D721Med (cell line): ENCODE measurements at regions not wholly inside any gene's neighbourhood (a gene's known extent, or its start where the extent isn't known, plus 50 kb on each side); places are given as distances from the start of the nearest gene placed in this dataset.

Experiments used
- DNase-seq: peaks from one replicate; pipeline ENCODE4 v3.0.0; 2011; ENCODE audit warnings: low spot score; ENCODE audit not compliant: insufficient read length
- FAIRE-seq: peaks from 2 replicates; lab custom pipeline; 2011; peaks lifted over from hg19 to GRCh38; lab: Jason Lieb, UNC
- TF ChIP-seq, protein P1 (sequence below): IDR thresholded peaks from 2 replicates; pipeline ENCODE4 v1.5.1; 2012; ENCODE audit warnings: mild to moderate bottlenecking, control low read depth; ENCODE audit not compliant: insufficient read depth; ENCODE audit errors: missing control alignments

DNA sequence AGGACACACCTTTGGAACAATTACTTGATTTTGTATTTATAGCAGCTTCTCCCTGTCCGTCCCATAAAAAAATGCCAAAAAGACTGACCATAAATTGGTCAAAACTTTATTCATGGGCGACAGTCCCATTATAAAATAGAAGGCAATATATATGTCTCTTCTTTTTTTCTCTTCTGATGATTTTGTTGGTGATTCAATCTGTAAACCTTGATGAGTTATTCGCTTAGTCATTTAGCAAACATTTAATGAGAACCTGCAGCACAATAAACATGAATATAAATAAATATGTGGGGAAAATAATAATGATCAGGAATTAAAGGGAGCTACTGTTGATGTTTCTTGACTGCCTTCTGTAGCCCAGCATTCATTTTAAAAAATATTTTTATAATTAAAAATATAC lies 356.4 kb upstream of the ACTBL2 start:
- TF ChIP-seq, protein P1, sequence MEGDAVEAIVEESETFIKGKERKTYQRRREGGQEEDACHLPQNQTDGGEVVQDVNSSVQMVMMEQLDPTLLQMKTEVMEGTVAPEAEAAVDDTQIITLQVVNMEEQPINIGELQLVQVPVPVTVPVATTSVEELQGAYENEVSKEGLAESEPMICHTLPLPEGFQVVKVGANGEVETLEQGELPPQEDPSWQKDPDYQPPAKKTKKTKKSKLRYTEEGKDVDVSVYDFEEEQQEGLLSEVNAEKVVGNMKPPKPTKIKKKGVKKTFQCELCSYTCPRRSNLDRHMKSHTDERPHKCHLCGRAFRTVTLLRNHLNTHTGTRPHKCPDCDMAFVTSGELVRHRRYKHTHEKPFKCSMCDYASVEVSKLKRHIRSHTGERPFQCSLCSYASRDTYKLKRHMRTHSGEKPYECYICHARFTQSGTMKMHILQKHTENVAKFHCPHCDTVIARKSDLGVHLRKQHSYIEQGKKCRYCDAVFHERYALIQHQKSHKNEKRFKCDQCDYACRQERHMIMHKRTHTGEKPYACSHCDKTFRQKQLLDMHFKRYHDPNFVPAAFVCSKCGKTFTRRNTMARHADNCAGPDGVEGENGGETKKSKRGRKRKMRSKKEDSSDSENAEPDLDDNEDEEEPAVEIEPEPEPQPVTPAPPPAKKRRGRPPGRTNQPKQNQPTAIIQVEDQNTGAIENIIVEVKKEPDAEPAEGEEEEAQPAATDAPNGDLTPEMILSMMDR: no peak
- no peak for DNase-seq
- FAIRE-seq: no peak

DNA sequence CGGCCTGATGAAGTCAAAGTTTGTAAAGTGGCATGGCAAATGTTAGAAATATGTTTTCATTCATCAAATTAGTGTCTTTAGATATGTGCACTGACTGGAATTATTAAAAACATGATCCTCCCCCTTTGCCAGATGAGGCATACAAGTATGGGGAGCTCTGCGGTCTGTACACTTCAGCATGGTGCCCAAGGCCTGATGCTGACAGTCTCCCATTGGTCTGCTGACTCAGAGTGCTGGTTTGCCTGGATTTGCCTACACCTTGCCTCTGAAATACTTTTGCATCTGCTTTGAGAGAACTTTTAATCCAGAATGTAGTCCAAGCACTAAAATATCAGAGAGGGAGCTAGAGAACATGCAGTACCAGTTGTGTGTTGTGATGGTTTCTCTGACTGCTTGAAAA lies 354.3 kb upstream of the ACTBL2 start:
- DNase-seq (no peak), FAIRE-seq (no peak)
- TF ChIP-seq, protein P1: no peak

DNA sequence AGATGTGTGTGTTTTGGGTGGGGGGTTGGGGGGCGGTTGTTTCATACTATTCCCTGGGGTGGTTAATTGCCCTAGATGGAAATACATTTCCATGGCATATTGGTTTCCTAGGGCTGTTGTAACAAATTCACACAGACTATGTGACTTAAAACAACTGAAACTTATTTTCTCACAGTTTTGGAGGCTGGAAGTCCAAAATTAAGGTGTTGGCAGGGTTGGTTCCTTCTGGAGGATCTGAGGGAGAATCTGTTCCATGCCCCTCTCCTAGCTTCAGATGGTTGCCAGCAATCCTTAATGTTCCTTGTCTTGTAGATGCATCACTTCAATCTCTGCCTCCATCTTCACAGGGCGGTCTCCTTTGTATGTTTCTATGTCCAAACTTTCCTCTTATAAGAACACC lies 353.7 kb upstream of the ACTBL2 start:
- DNase-seq (no peak), FAIRE-seq (no peak)
- TF ChIP-seq, protein P1: no peak

DNA sequence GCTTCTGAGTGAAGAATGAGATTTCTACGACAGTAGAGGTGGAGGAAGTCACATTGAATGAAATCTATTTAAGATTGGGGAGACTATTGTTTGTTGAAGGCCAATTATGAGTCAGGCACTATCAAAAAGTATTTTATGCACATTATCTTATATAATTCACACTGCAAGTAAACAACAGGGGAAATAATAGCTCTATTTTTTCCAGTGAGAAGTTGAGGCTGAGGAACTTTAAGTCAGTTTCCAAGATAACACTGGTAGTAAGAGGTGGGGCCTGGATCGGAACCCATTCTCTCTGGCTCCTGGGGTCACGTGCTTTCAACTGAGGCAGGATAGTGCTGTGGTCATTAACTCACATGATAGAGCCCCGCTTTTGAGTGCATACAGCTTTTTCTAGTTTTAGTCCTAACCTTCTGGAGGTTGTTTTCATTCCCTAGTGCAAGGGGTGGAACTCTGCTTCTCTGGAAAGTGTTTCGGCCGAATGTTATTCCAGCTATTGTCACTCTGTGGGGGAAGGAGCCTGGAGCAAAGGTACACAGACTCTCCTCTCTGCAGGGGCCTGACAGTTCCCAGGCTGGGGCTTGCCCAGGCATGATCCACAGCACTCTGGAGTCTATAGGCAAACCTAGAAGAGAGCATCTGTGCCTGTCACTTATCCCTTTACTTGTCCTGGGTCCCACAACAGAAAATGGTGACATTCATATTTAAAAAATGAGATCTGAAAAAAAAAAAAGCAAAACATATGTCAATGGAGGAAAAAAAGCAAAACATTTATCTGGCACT lies 352.4 kb upstream of the ACTBL2 start:
- TF ChIP-seq, protein P1: no peak
- FAIRE-seq (peak; percentile 56), DNase-seq (no peak)

DNA sequence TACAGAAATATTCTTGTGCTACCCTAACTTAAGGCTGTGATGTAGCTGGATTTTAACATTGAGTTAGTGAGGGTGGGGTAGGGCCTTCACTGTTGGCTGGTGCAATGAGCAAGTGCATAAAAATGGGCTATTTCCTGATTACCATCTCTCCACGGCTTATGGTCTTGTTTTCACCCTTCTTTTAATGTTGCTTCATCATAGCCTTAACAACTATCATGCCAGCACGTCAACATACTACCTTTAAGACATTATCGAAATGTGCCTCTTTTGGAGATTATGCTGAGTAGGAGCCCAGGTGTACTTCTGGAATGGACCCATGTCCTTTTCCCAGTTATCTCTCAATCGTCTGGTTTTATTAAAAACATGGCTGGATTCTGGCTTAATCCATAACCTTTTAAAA lies 350.9 kb upstream of the ACTBL2 start:
- FAIRE-seq: no peak
- DNase-seq: no peak
- TF ChIP-seq, protein P1: no peak

DNA sequence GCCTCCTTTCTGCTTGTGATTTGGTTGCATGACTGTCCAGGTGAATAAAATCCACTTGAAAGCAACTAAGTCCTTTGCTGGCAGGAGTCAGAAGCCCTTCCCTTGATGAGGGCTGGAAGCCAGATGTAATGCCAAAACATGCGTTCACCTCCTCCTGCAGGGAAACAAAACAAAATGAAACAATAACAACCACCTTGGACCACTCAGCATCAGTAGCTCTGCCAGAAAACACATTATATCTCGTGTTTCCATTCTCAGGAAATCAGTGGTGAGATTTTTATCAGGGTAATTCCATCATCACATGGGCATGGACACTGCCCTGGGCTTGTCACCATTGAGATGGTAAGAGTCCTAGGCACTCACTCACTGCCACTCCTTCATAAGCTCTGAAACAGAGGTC lies 350.3 kb upstream of the ACTBL2 start:
- FAIRE-seq (no peak), DNase-seq (no peak)
- TF ChIP-seq, protein P1: no peak

DNA sequence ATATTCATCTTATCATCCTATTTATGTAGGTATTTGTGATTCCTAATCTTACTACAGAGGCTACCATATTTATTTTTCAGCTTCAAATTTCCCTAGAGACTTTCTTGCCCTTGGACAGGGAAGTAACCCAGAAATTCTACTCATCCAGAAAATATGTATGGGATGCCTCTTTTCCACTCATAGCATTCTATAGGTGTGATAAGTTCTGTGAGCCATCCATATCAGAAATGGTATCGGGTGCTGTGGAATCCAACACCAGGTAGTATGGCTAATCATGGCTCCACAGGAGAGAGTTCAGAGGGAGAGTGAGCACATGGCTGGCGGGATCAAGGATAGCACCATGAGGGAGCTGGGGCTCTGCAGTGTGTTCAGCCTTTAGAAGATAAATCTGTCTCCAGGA lies 349.3 kb upstream of the ACTBL2 start:
- DNase-seq: no peak
- no peak for FAIRE-seq
- TF ChIP-seq, protein P1: no peak
